ENCODE measurements at regions not wholly inside any gene's neighbourhood (a gene's known extent, or its start where the extent isn't known, plus 50 kb on each side); places are given as distances from the start of the nearest gene placed in this dataset.
A peak's percentile ranks its signal among the peaks of the same experiment; 100 is the strongest.

DNA sequence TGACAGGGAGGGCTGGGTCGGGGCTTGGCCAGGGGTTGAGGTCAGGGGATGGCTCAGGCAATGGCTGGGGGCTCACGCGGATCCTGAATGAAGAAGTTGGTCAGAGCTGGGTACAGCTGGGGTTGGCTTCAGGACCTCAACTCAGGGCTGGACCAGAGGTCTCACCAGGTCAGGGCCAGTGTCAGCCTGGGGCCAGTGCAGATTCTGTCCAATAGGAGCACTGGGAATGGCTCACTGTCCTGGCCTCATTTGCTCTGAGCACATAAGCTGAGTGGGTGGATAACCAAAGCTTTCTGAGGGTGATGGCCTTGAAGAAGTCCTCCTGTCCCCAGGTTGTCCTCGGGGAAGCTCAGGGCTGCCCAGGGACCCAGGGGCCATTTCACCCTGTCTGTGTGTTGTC is 54.9 kb upstream of the PCBD1 start:
- no peak for TF ChIP-seq SIN3A (IDR thresholded peaks at IDR 0.05; ENCODE audit: borderline replicate concordance, insufficient read depth, low read length)
- TF ChIP-seq FOXP2 (optimal IDR thresholded peaks at IDR 0.05; ENCODE audit: borderline replicate concordance, extremely low read depth, extremely low read length, insufficient read depth), result no peak
- no peak for TF ChIP-seq TAF1 (IDR thresholded peaks at IDR 0.05; ENCODE audit: borderline replicate concordance, insufficient read depth, low read length)
- TF ChIP-seq, protein P1, sequence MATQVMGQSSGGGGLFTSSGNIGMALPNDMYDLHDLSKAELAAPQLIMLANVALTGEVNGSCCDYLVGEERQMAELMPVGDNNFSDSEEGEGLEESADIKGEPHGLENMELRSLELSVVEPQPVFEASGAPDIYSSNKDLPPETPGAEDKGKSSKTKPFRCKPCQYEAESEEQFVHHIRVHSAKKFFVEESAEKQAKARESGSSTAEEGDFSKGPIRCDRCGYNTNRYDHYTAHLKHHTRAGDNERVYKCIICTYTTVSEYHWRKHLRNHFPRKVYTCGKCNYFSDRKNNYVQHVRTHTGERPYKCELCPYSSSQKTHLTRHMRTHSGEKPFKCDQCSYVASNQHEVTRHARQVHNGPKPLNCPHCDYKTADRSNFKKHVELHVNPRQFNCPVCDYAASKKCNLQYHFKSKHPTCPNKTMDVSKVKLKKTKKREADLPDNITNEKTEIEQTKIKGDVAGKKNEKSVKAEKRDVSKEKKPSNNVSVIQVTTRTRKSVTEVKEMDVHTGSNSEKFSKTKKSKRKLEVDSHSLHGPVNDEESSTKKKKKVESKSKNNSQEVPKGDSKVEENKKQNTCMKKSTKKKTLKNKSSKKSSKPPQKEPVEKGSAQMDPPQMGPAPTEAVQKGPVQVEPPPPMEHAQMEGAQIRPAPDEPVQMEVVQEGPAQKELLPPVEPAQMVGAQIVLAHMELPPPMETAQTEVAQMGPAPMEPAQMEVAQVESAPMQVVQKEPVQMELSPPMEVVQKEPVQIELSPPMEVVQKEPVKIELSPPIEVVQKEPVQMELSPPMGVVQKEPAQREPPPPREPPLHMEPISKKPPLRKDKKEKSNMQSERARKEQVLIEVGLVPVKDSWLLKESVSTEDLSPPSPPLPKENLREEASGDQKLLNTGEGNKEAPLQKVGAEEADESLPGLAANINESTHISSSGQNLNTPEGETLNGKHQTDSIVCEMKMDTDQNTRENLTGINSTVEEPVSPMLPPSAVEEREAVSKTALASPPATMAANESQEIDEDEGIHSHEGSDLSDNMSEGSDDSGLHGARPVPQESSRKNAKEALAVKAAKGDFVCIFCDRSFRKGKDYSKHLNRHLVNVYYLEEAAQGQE (IDR thresholded peaks at IDR 0.05; ENCODE audit: insufficient read depth in 1 of 2, low read depth in 2 of 2, low read length in 2 of 2), result no peak

DNA sequence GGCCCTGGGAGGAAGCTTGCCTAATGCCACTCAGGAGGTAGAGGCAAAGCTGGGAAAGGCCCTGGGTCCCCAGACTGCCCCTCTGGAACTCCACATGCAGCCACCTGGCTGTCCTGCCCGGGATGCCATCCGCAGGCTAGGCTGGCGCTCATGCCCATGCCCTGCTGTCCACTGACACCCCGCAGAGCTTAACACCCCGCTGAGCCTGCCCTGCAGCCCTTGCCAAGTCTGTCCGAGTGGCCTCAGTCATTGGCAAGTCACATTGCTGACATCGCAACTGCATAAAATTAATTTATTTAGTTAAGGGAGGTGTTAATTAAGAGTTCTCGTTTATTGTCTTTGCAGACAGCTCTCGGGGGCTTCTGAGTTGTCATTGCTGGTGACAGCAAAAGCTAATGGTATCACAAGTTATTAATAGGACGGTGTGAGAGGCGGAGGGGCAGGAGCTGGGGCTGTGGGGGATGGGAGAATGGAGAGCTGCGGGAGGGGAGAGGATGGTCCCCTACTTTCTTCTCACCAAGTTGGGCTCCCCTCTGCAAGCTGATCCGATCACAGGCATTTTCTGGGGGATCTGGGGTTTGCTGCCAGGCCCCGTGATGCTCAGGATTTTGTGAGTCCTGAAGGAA is 55.6 kb upstream of the PCBD1 start:
- TF ChIP-seq TAF1 (IDR thresholded peaks at IDR 0.05; ENCODE audit: borderline replicate concordance, insufficient read depth, low read length), result no peak
- no peak for TF ChIP-seq SIN3A (IDR thresholded peaks at IDR 0.05; ENCODE audit: borderline replicate concordance, insufficient read depth, low read length)
- TF ChIP-seq POLR2AphosphoS5 (IDR thresholded peaks at IDR 0.05; ENCODE audit: low read depth, low read length), result no peak
- TF ChIP-seq FOXP2 (optimal IDR thresholded peaks at IDR 0.05; ENCODE audit: borderline replicate concordance, extremely low read depth, extremely low read length, insufficient read depth), result no peak
- TF ChIP-seq, protein P1 (IDR thresholded peaks at IDR 0.05; ENCODE audit: insufficient read depth in 1 of 2, low read depth in 2 of 2, low read length in 2 of 2), result no peak

DNA sequence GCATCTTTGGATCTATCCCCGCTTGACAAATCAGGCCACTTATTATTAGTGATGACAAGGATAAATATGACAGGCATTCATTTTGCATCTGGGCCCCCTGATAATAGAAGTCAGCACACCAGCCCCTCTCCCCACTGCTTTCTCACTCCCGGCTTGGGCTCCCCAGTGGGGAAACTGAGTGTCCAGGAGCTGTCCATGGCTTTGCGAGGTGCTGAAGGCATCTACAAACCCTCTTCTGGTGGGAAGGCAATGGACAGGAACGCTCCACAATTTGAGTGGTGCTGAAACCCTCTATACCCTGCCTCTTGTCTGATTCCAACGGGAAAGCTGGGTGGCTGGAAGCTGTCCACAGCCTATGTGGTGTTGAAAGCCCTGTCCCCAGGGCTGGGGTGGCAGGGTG is 61.7 kb upstream of the PCBD1 start:
- TF ChIP-seq POLR2AphosphoS5 (IDR thresholded peaks at IDR 0.05; ENCODE audit: low read depth, low read length), result no peak
- TF ChIP-seq, protein P1 (IDR thresholded peaks at IDR 0.05; ENCODE audit: insufficient read depth in 1 of 2, low read depth in 2 of 2, low read length in 2 of 2), result peak; percentile 21 to 79; a peak in 2 of 4 replicates

DNA sequence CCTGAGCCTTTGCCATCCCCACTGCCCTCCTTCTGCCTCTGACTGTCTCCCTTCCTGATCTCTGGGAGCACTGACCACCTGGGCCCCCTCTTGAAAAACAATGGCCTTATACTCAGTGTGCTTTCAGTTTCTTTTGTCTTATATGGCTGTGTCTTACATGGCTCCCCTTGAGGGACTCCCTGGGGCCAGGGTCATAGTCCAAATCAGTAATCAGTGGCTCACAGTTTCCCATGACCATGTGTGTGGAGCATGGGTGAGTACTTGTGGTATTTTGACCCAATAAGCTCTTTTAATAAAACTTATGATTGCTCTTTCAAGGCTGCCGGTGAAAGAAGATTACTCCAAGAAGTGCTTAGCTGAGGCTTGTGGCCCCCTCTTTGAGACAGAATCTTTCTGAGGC is 62.4 kb upstream of the PCBD1 start:
- TF ChIP-seq, protein P1 (IDR thresholded peaks at IDR 0.05; ENCODE audit: insufficient read depth in 1 of 2, low read depth in 2 of 2, low read length in 2 of 2), result no peak
- TF ChIP-seq TAF1 (IDR thresholded peaks at IDR 0.05; ENCODE audit: borderline replicate concordance, insufficient read depth, low read length), result no peak
- no peak for TF ChIP-seq POLR2AphosphoS5 (IDR thresholded peaks at IDR 0.05; ENCODE audit: low read depth, low read length)
- no peak for TF ChIP-seq SIN3A (IDR thresholded peaks at IDR 0.05; ENCODE audit: borderline replicate concordance, insufficient read depth, low read length)
- no peak for TF ChIP-seq FOXP2 (optimal IDR thresholded peaks at IDR 0.05; ENCODE audit: borderline replicate concordance, extremely low read depth, extremely low read length, insufficient read depth)

DNA sequence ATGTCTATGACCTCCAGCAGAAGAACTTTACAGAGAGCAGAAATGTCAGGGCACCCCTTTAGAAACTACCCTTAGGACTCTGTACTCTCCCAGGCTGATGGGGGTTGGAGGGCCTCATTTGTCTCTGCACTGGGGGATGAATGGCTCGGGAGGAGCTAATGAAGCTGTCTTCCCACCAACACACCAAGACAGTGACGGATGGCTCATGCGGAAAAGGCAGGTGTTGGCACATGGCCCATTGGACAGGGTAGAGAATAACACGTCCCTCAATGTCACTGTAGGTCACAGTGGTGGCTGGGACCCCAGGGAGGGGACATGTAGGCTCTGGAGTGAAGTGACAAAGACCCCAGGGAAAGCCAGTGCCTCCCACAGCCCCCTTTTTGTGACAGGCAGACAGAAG is 64.0 kb upstream of the PCBD1 start:
- no peak for TF ChIP-seq SIN3A (IDR thresholded peaks at IDR 0.05; ENCODE audit: borderline replicate concordance, insufficient read depth, low read length)
- no peak for TF ChIP-seq TAF1 (IDR thresholded peaks at IDR 0.05; ENCODE audit: borderline replicate concordance, insufficient read depth, low read length)
- TF ChIP-seq FOXP2 (optimal IDR thresholded peaks at IDR 0.05; ENCODE audit: borderline replicate concordance, extremely low read depth, extremely low read length, insufficient read depth), result no peak

All from PFSK-1 (cell line).